H1 (cell line): ENCODE measurements at regions not wholly inside any gene's neighbourhood (a gene's known extent, or its start where the extent isn't known, plus 50 kb on each side); places are given as distances from the start of the nearest gene placed in this dataset.

Source experiments
- BACH1 ChIP-seq: IDR thresholded peaks from 2 replicates; pipeline ENCODE4 v1.6.1; 2012; ENCODE audit warnings: low read length, improper control_type of control experiment
- BCL11A ChIP-seq, 2 experiments: IDR thresholded peaks; one replicate each; pipeline ENCODE4 v1.6.1; 2011; ENCODE audit warnings: low read depth in 2 of 2, low read length in 2 of 2, mild to moderate bottlenecking in 2 of 2
- GABPA ChIP-seq: IDR thresholded peaks from 2 replicates; pipeline ENCODE4 v1.6.1; 2011; ENCODE audit warnings: mild to moderate bottlenecking, low read length, moderate library complexity, borderline replicate concordance; ENCODE audit not compliant: insufficient read depth
- HDAC2 ChIP-seq, 2 experiments: fragments of 300-600 bp in 1 of 2; sonication (generic) in 1 of 2; IDR thresholded peaks; 2 replicates each; pipeline ENCODE4 v1.6.1; 2011 to 2012; ENCODE audit warnings: low read depth in 2 of 2, low read length in 2 of 2, mild to moderate bottlenecking in 2 of 2, moderate library complexity in 2 of 2, borderline replicate concordance in 1 of 2, inconsistent platforms in 1 of 2
- NRF1 ChIP-seq: IDR thresholded peaks from 2 replicates; pipeline ENCODE4 v1.6.1; 2011; ENCODE audit warnings: mild to moderate bottlenecking, low read depth, low read length, improper control_type of control experiment
- SIN3A ChIP-seq, 2 experiments: IDR thresholded peaks in 1 of 2; conservative IDR thresholded peaks in 1 of 2; 2 replicates each; pipeline ENCODE4 v1.6.1; 2011 to 2012; ENCODE audit warnings: low read length in 2 of 2, improper control_type of control experiment in 1 of 2, low read depth in 1 of 2, mild to moderate bottlenecking in 1 of 2
- SP2 ChIP-seq: IDR thresholded peaks from 2 replicates; pipeline ENCODE4 v1.6.1; 2012; ENCODE audit warnings: mild to moderate bottlenecking, low read length, inconsistent platforms

DNA sequence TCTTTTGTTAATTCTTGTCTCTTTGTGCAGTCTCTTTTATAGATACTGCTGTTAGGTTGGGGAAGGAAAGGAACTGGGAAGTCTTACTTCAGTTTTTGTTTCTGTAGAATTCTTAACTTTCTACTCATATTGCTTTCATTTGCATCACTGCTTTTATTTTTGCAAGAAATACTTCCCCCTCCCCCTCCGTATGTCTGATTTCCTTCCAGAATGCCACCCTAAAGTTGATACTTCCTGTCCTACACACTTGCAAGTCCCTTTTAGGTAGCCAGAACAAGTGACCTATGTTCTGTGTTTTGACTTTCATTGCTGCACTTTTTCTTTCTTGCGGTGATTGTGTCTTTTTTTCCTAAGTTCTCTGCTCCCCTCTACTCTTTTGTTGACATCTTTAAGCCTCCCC is 477.4 kb downstream of the RSL24D1 start (continued):
- TF ChIP-seq SIN3A (conservative IDR thresholded peaks at IDR 0.05 in 1 of 2, IDR thresholded peaks at IDR 0.05 in 1 of 2; ENCODE audit: low read depth in 1 of 2, low read length in 2 of 2), result no peak
- no peak for TF ChIP-seq SP2
- TF ChIP-seq HDAC2 (IDR thresholded peaks at IDR 0.05; ENCODE audit: borderline replicate concordance in 1 of 2, low read depth in 2 of 2, low read length in 2 of 2), result no peak
- TF ChIP-seq BCL11A (IDR thresholded peaks at IDR 0.05; ENCODE audit: low read depth in 2 of 2, low read length in 2 of 2), result no peak
- no peak for TF ChIP-seq NRF1
- TF ChIP-seq BACH1, result no peak
- TF ChIP-seq GABPA, result no peak
